ENCODE measurements at regions not wholly inside any gene's neighbourhood (a gene's known extent, or its start where the extent isn't known, plus 50 kb on each side); places are given as distances from the start of the nearest gene placed in this dataset.

- no peak for TF ChIP-seq CTCF (conservative IDR thresholded peaks at IDR 0.05)
- no peak for TF ChIP-seq ZFX (IDR thresholded peaks at IDR 0.05)
Measured at GRCh38 chr5:99441235-99441634, 512.4 kb upstream of the CHD1 start.

All from C4-2B (cell line).